Natural killer cell (primary cell): ENCODE measurements at regions not wholly inside any gene's neighbourhood (a gene's known extent, or its start where the extent isn't known, plus 50 kb on each side); places are given as distances from the start of the nearest gene placed in this dataset.

Experiments used
- ATAC-seq, 3 donors: fragments of 150-1000 bp in 2 of 3; fragments of 200-7000 bp in 1 of 3; cut with Tn5 transposase; 1 replicate in 1 of 3; 2 replicates in 2 of 3; pipeline ENCODE4 v1.10.0; 2021; ENCODE audit warnings: mild to moderate bottlenecking in 2 of 3, moderate library complexity in 2 of 3
- DNase-seq, 2 donors: peaks; one replicate each; pipeline versions ENCODE4 v3.0.0 to v3.0.0-alpha.2; 2013 to 2021; ENCODE audit warnings: mixed read lengths in 1 of 2
- H3K27ac ChIP-seq: one replicate; pipeline ENCODE4 v1.5.1; 2013; ENCODE audit warnings: mild to moderate bottlenecking, low read length
- H3K27me3 ChIP-seq: one replicate; pipeline ENCODE4 v1.6.1; 2013; ENCODE audit warnings: low read length; ENCODE audit not compliant: control insufficient read depth, insufficient read depth
- H3K36me3 ChIP-seq: one replicate; pipeline ENCODE4 v1.6.1; 2013; ENCODE audit warnings: low read length; ENCODE audit not compliant: control insufficient read depth, insufficient read depth
- H3K4me1 ChIP-seq: one replicate; pipeline ENCODE4 v1.6.1; 2013; ENCODE audit warnings: low read length; ENCODE audit not compliant: control insufficient read depth, insufficient read depth
- H3K4me3 ChIP-seq: one replicate; pipeline ENCODE4 v1.5.1; 2013; ENCODE audit warnings: low read length
- H3K9me3 ChIP-seq: one replicate; pipeline ENCODE4 v1.6.1; 2013; ENCODE audit warnings: low read length; ENCODE audit not compliant: control insufficient read depth, insufficient read depth
- H3K27ac Mint-ChIP-seq, 2 donors: one replicate each; pipeline ENCODE4 v1.8.0; 2022; ENCODE audit warnings: mild to moderate bottlenecking in 2 of 2, mixed read lengths in 2 of 2, moderate library complexity in 1 of 2
- H3K27me3 Mint-ChIP-seq, 2 donors: one replicate each; pipeline ENCODE4 v1.8.0; 2022; ENCODE audit warnings: low read depth in 2 of 2, mixed read lengths in 2 of 2
- H3K36me3 Mint-ChIP-seq: one replicate; pipeline ENCODE4 v1.8.0; 2022; ENCODE audit warnings: mixed read lengths
- H3K4me1 Mint-ChIP-seq, 2 donors: one replicate each; pipeline ENCODE4 v1.8.0; 2022; ENCODE audit warnings: mixed read lengths in 2 of 2
- H3K4me3 Mint-ChIP-seq: one replicate; pipeline ENCODE4 v1.8.0; 2022; ENCODE audit warnings: mild to moderate bottlenecking, moderate library complexity, mixed read lengths
- H3K9me3 Mint-ChIP-seq, 2 donors: one replicate each; pipeline ENCODE4 v1.8.0; 2022; ENCODE audit warnings: mixed read lengths in 2 of 2
- WGBS: methylation state at CpG from one replicate; pipeline ENCODE4 v1.1.7; 2013; ENCODE audit warnings: missing lambda C conversion rate; ENCODE audit not compliant: insufficient coverage; 5-methylcytosine and 5-hydroxymethylcytosine counted together
- intact Hi-C: fragments of 100-400 bp; cut with micrococcal nuclease; formaldehyde crosslinking; loops from one replicate; pipeline ENCODE4 v1.14.2; 2022
- TF ChIP-seq, protein P1 (sequence below): fragments of 200-600 bp; IDR thresholded peaks from one replicate; pipeline ENCODE4 v1.8.0; 2022; ENCODE audit warnings: antibody characterized with exemption

DNA sequence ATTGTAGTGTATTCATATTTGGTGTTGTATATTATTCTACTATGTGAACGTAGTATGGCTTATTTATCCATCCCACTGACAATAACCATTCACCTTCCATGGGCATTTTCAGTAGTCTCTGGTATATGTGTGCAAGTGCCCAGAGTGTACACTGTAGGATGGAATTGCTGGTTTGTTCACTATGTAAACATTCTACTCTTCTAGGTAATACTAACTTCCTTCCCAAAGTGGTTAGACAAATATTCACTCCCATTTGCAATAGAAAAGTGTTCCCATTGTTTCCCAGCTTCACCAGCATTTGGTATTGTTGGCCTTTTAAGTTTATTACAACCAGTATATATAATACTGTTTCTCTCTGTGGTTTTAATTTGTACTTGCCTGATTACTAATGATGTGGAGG, 153.7 kb downstream of the C7orf25 start:
- H3K9me3 Mint-ChIP-seq = peaks cover 0 to 2% of the 10 kb centered on the region in 2 donors
- TF ChIP-seq, protein P1, sequence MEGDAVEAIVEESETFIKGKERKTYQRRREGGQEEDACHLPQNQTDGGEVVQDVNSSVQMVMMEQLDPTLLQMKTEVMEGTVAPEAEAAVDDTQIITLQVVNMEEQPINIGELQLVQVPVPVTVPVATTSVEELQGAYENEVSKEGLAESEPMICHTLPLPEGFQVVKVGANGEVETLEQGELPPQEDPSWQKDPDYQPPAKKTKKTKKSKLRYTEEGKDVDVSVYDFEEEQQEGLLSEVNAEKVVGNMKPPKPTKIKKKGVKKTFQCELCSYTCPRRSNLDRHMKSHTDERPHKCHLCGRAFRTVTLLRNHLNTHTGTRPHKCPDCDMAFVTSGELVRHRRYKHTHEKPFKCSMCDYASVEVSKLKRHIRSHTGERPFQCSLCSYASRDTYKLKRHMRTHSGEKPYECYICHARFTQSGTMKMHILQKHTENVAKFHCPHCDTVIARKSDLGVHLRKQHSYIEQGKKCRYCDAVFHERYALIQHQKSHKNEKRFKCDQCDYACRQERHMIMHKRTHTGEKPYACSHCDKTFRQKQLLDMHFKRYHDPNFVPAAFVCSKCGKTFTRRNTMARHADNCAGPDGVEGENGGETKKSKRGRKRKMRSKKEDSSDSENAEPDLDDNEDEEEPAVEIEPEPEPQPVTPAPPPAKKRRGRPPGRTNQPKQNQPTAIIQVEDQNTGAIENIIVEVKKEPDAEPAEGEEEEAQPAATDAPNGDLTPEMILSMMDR = no peak
- H3K4me1 Mint-ChIP-seq = no peaks in the 10 kb centered on the region
- Histone ChIP-seq H3K27me3 (no peaks in the 10 kb centered on the region), H3K4me1 (no peaks in the 10 kb centered on the region), H3K9me3 (no peaks in the 10 kb centered on the region), H3K36me3 (no peaks in the 10 kb centered on the region), H3K27ac (no peak overlapping the region), H3K4me3 (no peak overlapping the region)
- no peaks in the 10 kb centered on the region for H3K36me3 Mint-ChIP-seq
- ATAC-seq (no peak), DNase-seq (no peak)
- no peak overlapping the region for H3K27ac Mint-ChIP-seq
- intact Hi-C loops = no loop called here
- H3K4me3 Mint-ChIP-seq = no peak overlapping the region
- H3K27me3 Mint-ChIP-seq = peaks cover 0 to 7% of the 10 kb centered on the region in 2 donors
- no CpG with 5 or more reads among the region's 1 CpG for WGBS

DNA sequence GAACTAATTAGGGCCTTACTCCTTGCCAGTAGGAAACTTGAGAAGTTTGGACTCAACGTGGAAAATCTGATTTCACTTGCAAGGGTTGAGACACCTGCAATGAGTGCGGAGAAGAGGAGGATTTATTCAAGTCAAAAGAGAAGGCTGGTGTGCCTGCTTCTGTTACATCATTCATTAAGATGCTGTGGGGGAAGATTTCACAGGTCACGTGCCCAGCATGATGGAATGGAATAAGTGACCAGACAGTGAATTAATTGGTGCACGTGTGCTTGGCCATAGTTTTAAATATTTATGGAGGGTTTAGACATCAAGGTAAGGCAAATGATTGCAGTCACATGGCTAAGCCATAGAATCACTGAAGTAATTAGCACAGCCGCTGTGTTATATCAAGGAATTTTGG, 155.0 kb downstream of the C7orf25 start:
- no peaks in the 10 kb centered on the region for H3K36me3 Mint-ChIP-seq
- intact Hi-C loops = no loop called here
- peaks cover 0 to 4% of the 10 kb centered on the region in 2 donors for H3K9me3 Mint-ChIP-seq
- Histone ChIP-seq H3K27ac (no peak overlapping the region), H3K4me3 (no peak overlapping the region), H3K36me3 (no peaks in the 10 kb centered on the region), H3K9me3 (no peaks in the 10 kb centered on the region), H3K27me3 (no peaks in the 10 kb centered on the region), H3K4me1 (no peaks in the 10 kb centered on the region)
- no peak for ATAC-seq
- H3K4me1 Mint-ChIP-seq = no peaks in the 10 kb centered on the region
- 86% methylated on average over 5 of the region's 5 CpGs for WGBS
- no peak overlapping the region for H3K27ac Mint-ChIP-seq
- DNase-seq = no peak
- no peak overlapping the region for H3K4me3 Mint-ChIP-seq
- TF ChIP-seq, protein P1 = no peak
- peaks cover 0 to 5% of the 10 kb centered on the region in 2 donors for H3K27me3 Mint-ChIP-seq

DNA sequence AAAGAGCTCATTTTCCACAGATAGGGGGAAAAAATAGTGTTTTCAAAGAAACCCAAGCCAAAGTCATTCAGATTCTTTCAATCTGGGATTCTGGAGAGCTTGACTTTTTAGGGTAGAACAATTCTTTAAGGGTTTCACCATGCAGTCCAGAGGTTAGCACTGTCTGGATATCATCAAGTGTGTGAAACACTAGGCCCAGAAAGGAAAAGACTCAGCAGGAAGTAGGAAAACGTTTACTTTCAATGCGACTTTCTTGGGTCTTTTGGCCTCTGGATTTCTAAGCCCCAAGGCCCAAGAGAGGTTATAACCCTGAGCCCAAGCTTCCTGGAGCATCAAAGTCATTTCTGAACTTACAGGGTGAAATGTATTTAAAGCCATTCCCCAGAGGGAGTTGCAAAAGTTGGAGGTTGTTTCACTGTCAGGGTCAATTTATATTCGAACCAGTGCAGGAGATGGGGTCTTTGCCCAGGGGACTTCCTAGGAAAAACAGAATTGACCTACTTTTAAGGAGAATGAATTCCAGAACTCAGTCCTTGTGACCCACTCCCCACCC, 158.0 kb downstream of the C7orf25 start:
- no peaks in the 10 kb centered on the region for H3K27me3 ChIP-seq
- H3K9me3 ChIP-seq = no peaks in the 10 kb centered on the region
- H3K27me3 Mint-ChIP-seq = peaks cover 0 to 5% of the 10 kb centered on the region in 2 donors
- WGBS = 71% methylated on average over 3 of the region's 3 CpGs
- intact Hi-C loops = no loop called here
- H3K4me3 ChIP-seq = no peak overlapping the region
- ATAC-seq (no peak), DNase-seq (no peak)
- no peaks in the 10 kb centered on the region for H3K4me1 ChIP-seq
- no peak overlapping the region for H3K27ac ChIP-seq
- H3K4me3 Mint-ChIP-seq = no peak overlapping the region
- no peaks in the 10 kb centered on the region for H3K4me1 Mint-ChIP-seq
- peaks cover 0 to 4% of the 10 kb centered on the region in 2 donors for H3K9me3 Mint-ChIP-seq
- no peaks in the 10 kb centered on the region for H3K36me3 Mint-ChIP-seq
- no peak overlapping the region for H3K27ac Mint-ChIP-seq
- no peaks in the 10 kb centered on the region for H3K36me3 ChIP-seq
- TF ChIP-seq, protein P1 = no peak

DNA sequence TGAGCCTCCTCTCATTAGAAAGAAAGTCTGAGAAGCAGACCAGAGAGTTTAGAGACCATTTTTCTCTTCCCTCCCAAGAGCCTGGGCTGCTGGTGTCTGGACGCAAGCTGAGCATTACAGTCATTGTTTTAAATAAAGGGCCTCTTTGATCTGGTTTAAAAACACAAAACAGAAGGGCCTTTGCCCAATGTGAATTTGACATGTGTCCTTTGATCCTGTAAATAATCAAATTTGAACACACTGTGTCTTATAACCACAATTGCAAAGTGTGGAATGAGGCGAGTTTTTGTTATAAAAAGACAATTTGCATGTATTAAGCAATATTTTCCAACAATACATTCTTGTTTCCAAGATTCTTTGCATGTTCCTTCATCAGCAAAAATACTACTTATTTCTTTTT, 158.5 kb downstream of the C7orf25 start:
- intact Hi-C loops = no loop called here
- Mint-ChIP-seq H3K4me3 (no peak overlapping the region), H3K27me3 (peaks cover 0 to 5% of the 10 kb centered on the region in 2 donors), H3K27ac (no peak overlapping the region), H3K4me1 (no peaks in the 10 kb centered on the region), H3K9me3 (peaks cover 0 to 4% of the 10 kb centered on the region in 2 donors), H3K36me3 (no peaks in the 10 kb centered on the region)
- WGBS = 93% methylated on average over 1 of the region's 2 CpGs
- TF ChIP-seq, protein P1 = no peak
- Histone ChIP-seq H3K9me3 (no peaks in the 10 kb centered on the region), H3K27me3 (no peaks in the 10 kb centered on the region), H3K4me1 (no peaks in the 10 kb centered on the region), H3K36me3 (no peaks in the 10 kb centered on the region), H3K4me3 (no peak overlapping the region), H3K27ac (no peak overlapping the region)
- DNase-seq (no peak), ATAC-seq (no peak)
